HG02571 (cell line): ENCODE measurements at regions not wholly inside any gene's neighbourhood (a gene's known extent, or its start where the extent isn't known, plus 50 kb on each side); places are given as distances from the start of the nearest gene placed in this dataset.
"Not testable (repeated sequence)": the region's sequence is repeated elsewhere in the genome, so short reads cannot be mapped to it uniquely, and the experiment has no call there.

Source experiments
- ATAC-seq: cut with Tn5 transposase; IDR thresholded peaks from one replicate; pipeline ENCODE4 v1.9.1; 2021; ENCODE audit warnings: mild to moderate bottlenecking, moderate library complexity; ENCODE audit not compliant: unreplicated experiment

GRCh38 chr3:146781606-146782005 is 176.5 kb upstream of the PLSCR5 start:
- ATAC-seq, result no peak

- no peak for ATAC-seq
These were observed 175.9 kb upstream of the PLSCR5 start for GRCh38 chr3:146781059-146781458.

GRCh38 chr3:146780251-146780650 is 175.1 kb upstream of the PLSCR5 start:
- no peak for ATAC-seq

GRCh38 chr3:146777941-146778340 is 172.8 kb upstream of the PLSCR5 start:
- no peak for ATAC-seq

GRCh38 chr3:146772211-146772743 is 167.1 kb upstream of the PLSCR5 start:
- no peak for ATAC-seq

GRCh38 chr3:146770881-146771280 is 165.7 kb upstream of the PLSCR5 start:
- ATAC-seq, result no peak

GRCh38 chr3:146770301-146770700 is 165.2 kb upstream of the PLSCR5 start:
- ATAC-seq, result no peak

GRCh38 chr3:146757759-146758158 is 152.6 kb upstream of the PLSCR5 start:
- ATAC-seq, result no peak

GRCh38 chr3:146750196-146750595 is 145.1 kb upstream of the PLSCR5 start:
- no peak for ATAC-seq

- ATAC-seq, result no peak
These were observed 142.8 kb upstream of the PLSCR5 start for GRCh38 chr3:146747928-146748327.

GRCh38 chr3:146747051-146747450 is 141.9 kb upstream of the PLSCR5 start:
- ATAC-seq, result no peak

- ATAC-seq, result no peak
These were observed 141.0 kb upstream of the PLSCR5 start for GRCh38 chr3:146746190-146746589.

GRCh38 chr3:146739203-146739671 is 134.1 kb upstream of the PLSCR5 start:
- ATAC-seq, result no peak

GRCh38 chr3:146732325-146732724 is 127.2 kb upstream of the PLSCR5 start:
- no peak for ATAC-seq

GRCh38 chr3:146715170-146715569 is 110.0 kb upstream of the PLSCR5 start:
- ATAC-seq, result no peak

GRCh38 chr3:146712806-146713205 is 107.7 kb upstream of the PLSCR5 start:
- no peak for ATAC-seq

- no peak for ATAC-seq
These were observed 104.8 kb upstream of the PLSCR5 start for GRCh38 chr3:146709969-146710368.

GRCh38 chr3:146705225-146705624 is 100.1 kb upstream of the PLSCR5 start:
- ATAC-seq, result no peak

GRCh38 chr3:146702237-146702636 is 97.1 kb upstream of the PLSCR5 start:
- ATAC-seq, result no peak

- ATAC-seq, result no peak
These were observed 96.1 kb upstream of the PLSCR5 start for GRCh38 chr3:146701246-146701645.

GRCh38 chr3:146700025-146700424 is 94.9 kb upstream of the PLSCR5 start:
- not testable (repeated sequence) for ATAC-seq

- no peak for ATAC-seq
These were observed 87.1 kb upstream of the PLSCR5 start for GRCh38 chr3:146692254-146692653.

GRCh38 chr3:146685050-146685814 is 80.1 kb upstream of the PLSCR5 start:
- ATAC-seq, result no peak
